Fibroblast of lung (primary cell): ENCODE measurements at regions not wholly inside any gene's neighbourhood (a gene's known extent, or its start where the extent isn't known, plus 50 kb on each side); places are given as distances from the start of the nearest gene placed in this dataset.

Experiments used
- CTCF ChIP-seq, 2 donors: IDR thresholded peaks in 1 of 2; conservative IDR thresholded peaks in 1 of 2; 1 replicate in 1 of 2; 2 replicates in 1 of 2; pipeline ENCODE4 v1.5.1; 2011 to 2012; ENCODE audit warnings: low read length in 2 of 2, control low read depth in 1 of 2, inconsistent platforms in 1 of 2, low read depth in 1 of 2, mild to moderate bottlenecking in 1 of 2
- EZH2 ChIP-seq: IDR thresholded peaks from 2 replicates; pipeline ENCODE4 v1.5.1; 2012; ENCODE audit warnings: low read length, control low read depth, mild to moderate bottlenecking; ENCODE audit errors: missing control alignments

GRCh38 chr15:39312984-39313383 is 267.9 kb upstream of the THBS1 start:
- no peak for TF ChIP-seq CTCF (conservative IDR thresholded peaks at IDR 0.05 in 1 of 2, IDR thresholded peaks at IDR 0.05 in 1 of 2; ENCODE audit: low read depth in 1 of 2, low read length in 2 of 2)
- TF ChIP-seq EZH2 = no peak
